Activated T-cell treated with anti-CD3 and anti-CD28 coated beads for 1 hour (primary cell): ENCODE measurements at regions not wholly inside any gene's neighbourhood (a gene's known extent, or its start where the extent isn't known, plus 50 kb on each side); places are given as distances from the start of the nearest gene placed in this dataset.

Experiments used
- DNase-seq: peaks from one replicate; pipeline ENCODE4 v3.0.0-alpha.2; 2020; ENCODE audit warnings: low read depth

GRCh38 chr2:94939349-94939748 is 68.1 kb downstream of the TEKT4 start:
- DNase-seq: no peak

GRCh38 chr2:94947097-94948016 is 76.1 kb downstream of the TEKT4 start:
- DNase-seq: no peak

- DNase-seq: no peak
Measured at GRCh38 chr2:94955702-94956101, 69.8 kb upstream of the MAL start.

- peak; percentile 19 for DNase-seq
Measured at GRCh38 chr2:94956797-94957391, 68.6 kb upstream of the MAL start.

- DNase-seq: no peak
Measured at GRCh38 chr2:94958245-94958644, 67.3 kb upstream of the MAL start.

GRCh38 chr2:94960266-94960665 is 65.2 kb upstream of the MAL start:
- no peak for DNase-seq

- DNase-seq: no peak
Measured at GRCh38 chr2:94960751-94961150, 64.8 kb upstream of the MAL start.

GRCh38 chr2:94964193-94964592 is 61.3 kb upstream of the MAL start:
- no peak for DNase-seq

GRCh38 chr2:94966689-94967088 is 58.8 kb upstream of the MAL start:
- no peak for DNase-seq

- no peak for DNase-seq
Measured at GRCh38 chr2:94970353-94970752, 55.2 kb upstream of the MAL start.
